Adrenal gland (tissue), 5 donors: ENCODE measurements at regions not wholly inside any gene's neighbourhood (a gene's known extent, or its start where the extent isn't known, plus 50 kb on each side); places are given as distances from the start of the nearest gene placed in this dataset.
"Not testable (repeated sequence)": the region's sequence is repeated elsewhere in the genome, so short reads cannot be mapped to it uniquely, and the experiment has no call there.

Experiments used
- POLR2A ChIP-seq, 2 donors: fragments of 450-650 bp; IDR thresholded peaks; one replicate each; pipeline ENCODE4 v1.6.1; 2017; ENCODE audit warnings: antibody characterized with exemption in 2 of 2, mild to moderate bottlenecking in 2 of 2, moderate library complexity in 1 of 2
- TF ChIP-seq, protein P1 (sequence below), 6 experiments: fragments of 450-650 bp in 4 of 6; fragments of 200-600 bp in 2 of 6; sonication (generic) in 1 of 6; IDR thresholded peaks; 1 replicate in 5 of 6; 2 replicates in 1 of 6; pipeline versions ENCODE4 v1.5.1 to v1.8.0; 2016 to 2021; ENCODE audit warnings: antibody characterized with exemption in 6 of 6, mild to moderate bottlenecking in 2 of 6, moderate library complexity in 1 of 6
- donor health status: DM: no; HTN: no; CAD: no.

DNA sequence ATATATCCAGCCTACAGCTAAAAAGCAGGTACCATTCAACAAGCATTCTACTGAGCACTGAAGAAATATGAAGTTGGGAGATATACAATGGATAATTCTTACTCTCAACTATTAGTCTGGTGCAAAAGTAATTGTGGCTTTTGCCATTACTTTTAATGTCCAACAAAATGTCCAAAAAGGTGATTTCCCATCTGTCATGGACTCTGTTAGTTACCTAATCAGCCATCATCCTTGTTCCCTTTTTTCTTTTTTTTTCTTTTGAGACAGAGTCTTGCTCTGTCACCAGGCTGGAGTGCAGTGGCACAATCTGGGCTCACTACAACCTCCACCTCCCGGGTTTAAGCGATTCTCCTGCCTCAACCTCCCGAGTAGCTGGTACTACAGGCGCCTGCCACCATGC, 76.6 kb upstream of the MON1B start:
- TF ChIP-seq, protein P1, sequence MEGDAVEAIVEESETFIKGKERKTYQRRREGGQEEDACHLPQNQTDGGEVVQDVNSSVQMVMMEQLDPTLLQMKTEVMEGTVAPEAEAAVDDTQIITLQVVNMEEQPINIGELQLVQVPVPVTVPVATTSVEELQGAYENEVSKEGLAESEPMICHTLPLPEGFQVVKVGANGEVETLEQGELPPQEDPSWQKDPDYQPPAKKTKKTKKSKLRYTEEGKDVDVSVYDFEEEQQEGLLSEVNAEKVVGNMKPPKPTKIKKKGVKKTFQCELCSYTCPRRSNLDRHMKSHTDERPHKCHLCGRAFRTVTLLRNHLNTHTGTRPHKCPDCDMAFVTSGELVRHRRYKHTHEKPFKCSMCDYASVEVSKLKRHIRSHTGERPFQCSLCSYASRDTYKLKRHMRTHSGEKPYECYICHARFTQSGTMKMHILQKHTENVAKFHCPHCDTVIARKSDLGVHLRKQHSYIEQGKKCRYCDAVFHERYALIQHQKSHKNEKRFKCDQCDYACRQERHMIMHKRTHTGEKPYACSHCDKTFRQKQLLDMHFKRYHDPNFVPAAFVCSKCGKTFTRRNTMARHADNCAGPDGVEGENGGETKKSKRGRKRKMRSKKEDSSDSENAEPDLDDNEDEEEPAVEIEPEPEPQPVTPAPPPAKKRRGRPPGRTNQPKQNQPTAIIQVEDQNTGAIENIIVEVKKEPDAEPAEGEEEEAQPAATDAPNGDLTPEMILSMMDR (IDR thresholded peaks at IDR 0.05): not testable (repeated sequence)
- TF ChIP-seq POLR2A (IDR thresholded peaks at IDR 0.05): not testable (repeated sequence)
